HG02571 (cell line): ENCODE measurements at regions not wholly inside any gene's neighbourhood (a gene's known extent, or its start where the extent isn't known, plus 50 kb on each side); places are given as distances from the start of the nearest gene placed in this dataset.

Source experiments
- ATAC-seq: cut with Tn5 transposase; IDR thresholded peaks from one replicate; pipeline ENCODE4 v1.9.1; 2021; ENCODE audit warnings: mild to moderate bottlenecking, moderate library complexity; ENCODE audit not compliant: unreplicated experiment

GRCh38 chr12:116480210-116480810, 78.9 kb upstream of the MAP1LC3B2 start:
- ATAC-seq, result no peak

DNA sequence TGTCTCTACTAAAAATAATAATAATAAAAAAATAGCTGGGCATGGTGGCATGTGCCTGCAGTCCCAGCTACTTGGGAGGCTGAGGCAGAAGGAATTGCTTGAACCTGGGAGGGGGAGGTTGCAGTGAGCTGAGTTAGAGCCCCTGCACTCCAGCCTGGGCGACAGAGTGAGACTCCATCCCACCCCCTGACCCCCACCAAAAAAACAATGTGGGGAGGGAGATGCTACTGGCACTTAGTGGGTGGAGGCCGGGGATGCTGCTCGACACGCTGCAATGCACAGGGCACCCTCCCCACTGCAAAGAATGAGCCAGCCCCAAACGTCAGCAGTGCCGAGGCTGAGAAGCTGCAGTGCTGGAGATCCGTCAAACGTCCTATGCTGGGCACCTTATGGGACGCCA, 77.5 kb upstream of the MAP1LC3B2 start:
- ATAC-seq, result no peak

- ATAC-seq, result no peak
Measured at GRCh38 chr12:116482179-116482578, 77.0 kb upstream of the MAP1LC3B2 start.

- no peak for ATAC-seq
Measured at GRCh38 chr12:116482859-116483258, 76.3 kb upstream of the MAP1LC3B2 start.

DNA sequence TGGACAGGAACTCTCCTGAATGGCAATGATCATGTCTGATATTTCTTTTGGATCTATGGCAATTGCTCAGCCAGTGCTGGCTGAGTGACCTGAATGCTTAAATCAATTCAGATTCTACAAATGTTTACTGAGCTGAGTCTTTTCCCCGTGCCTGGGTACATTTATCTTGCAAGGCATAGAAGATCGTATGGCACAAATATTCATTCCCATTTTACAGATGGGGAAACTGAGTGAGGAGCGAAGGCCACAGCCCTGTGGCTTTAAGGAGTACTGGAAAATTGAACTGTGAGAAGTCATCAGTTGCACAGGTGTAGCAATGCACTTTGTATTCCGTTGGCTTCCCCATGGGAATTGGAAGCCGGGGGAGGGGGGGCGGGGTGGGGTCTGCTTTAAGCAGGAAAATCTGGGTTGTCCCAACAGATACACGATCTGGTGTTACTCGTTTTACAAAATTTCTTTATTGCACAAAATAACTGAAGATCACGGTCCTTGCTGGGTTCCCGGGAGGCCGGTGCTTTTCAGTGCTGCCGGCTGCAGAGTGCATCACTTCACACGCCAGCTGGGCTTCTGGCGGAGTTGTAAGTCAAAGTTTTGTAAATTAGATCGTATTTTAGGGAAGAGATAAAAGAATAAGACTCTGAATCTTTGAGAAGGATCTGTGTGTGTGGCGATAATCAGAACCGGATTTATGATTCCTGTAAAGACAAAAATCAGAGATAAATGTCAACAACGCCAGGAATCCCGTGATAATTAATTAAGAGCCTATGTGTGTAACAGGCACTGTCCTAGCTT, 75.0 kb upstream of the MAP1LC3B2 start:
- ATAC-seq, result no peak

GRCh38 chr12:116484807-116485206, 74.4 kb upstream of the MAP1LC3B2 start:
- ATAC-seq, result no peak

GRCh38 chr12:116489116-116489515, 70.1 kb upstream of the MAP1LC3B2 start:
- no peak for ATAC-seq

DNA sequence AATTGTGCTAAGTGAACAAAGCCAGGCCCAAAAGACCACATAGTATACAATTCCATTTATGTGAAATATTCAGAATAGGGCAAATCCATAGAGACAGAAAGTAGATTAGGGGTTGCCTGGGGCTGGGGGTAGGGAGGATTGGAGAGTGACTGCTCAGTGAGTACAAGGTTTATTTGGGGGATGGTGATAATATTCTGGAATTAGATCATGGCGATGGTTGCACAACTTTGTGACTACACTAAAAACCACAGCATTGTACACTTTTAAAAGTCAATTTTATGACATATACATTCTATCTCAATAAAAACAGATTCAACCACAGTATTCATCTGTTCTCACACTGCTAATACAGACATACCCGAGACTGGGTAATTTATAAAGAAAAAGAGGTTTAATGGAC, 68.7 kb upstream of the MAP1LC3B2 start:
- ATAC-seq, result no peak

GRCh38 chr12:116492703-116493324, 66.4 kb upstream of the MAP1LC3B2 start:
- ATAC-seq, result no peak

DNA sequence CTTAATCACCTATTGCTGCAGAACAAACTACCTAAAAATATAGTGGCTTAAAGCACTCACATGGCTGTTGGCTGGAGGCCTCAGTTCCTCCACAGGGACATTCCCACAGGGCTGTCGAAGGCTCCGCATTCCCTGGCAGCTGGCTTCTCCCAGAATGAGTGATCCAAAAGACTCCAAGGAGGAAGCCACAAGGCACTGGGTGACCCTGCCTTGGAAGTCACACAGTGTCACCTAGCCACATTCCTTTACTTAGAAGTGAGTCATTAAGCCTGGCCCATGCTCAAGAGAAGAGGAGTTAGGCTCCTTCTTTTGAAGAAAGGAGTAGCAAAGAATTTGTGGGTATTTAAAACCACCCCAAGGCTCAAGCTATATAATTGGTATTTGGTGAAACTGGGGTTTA, 63.9 kb upstream of the MAP1LC3B2 start:
- ATAC-seq, result no peak

GRCh38 chr12:116497051-116497591, 62.1 kb upstream of the MAP1LC3B2 start:
- no peak for ATAC-seq

DNA sequence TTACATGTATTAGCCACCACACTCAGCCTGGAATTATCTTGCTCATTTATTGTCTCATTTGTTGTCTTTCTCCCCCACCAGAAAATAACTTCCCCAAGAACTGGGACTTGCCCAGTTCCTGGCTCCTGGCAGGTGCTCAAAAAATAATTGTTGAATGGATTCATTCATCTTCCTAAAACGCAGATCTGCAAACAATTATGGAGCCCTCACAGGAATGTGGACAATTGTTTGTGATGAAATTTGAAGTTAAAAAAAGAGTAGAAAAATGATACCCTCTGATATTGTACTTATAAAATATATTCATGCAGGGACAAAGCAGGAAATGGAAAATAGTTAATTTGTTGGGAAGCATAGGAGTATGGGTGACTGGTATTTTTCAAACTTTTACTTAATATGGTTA, 60.7 kb upstream of the MAP1LC3B2 start:
- no peak for ATAC-seq

GRCh38 chr12:116502141-116502725, 56.9 kb upstream of the MAP1LC3B2 start:
- no peak for ATAC-seq

GRCh38 chr12:116502989-116503496, 56.1 kb upstream of the MAP1LC3B2 start:
- ATAC-seq, result no peak

- no peak for ATAC-seq
Measured at GRCh38 chr12:116504438-116504837, 54.7 kb upstream of the MAP1LC3B2 start.

GRCh38 chr12:116506697-116507064, 52.5 kb upstream of the MAP1LC3B2 start:
- no peak for ATAC-seq

DNA sequence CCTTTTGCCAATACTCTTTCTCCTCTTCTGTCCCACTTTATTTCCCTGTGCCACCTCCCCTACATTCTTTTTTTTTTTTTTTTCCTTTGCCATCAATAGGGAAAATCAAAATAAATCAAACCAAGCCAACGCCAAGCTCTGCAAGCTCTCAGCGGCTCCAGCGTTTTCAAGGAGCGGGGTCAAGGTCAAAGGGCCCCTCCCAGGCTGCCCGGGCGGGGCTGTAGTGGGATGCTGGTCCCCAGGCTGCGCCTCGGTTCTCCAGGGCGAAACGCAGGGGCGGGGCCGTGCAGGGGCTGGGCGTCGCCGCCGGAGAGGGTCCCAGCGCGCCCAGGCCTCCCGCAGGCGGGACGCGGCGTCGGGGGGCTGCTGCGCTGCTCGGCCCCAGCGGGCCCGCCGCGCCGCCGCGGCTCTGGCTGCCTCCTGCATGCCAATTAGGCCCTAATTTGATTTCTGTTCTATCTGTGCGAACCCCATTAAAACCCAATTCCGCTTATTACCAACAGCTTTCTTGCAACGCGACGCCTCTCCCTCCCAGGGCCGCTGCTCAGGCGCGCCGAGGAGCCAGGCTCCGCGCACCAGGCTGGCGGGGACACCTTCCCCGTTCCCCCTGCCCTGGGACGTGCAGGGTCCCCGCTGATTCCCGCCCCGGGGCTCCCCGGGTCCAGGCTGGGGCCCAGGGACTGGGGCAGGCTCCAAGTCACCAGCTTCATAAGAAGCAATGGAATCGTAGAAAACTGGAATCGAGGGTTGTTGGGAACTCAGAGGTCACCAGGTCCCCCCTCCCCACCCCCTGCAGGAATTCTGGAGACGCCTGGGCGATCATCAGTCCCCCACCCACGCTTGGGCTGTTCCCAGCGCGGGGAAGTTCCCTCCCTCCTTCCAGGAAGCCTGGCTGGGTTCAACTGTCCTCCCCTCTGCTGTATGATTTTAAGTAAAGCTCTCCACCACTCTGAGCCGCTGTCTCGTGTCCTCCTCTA, 50.7 kb upstream of the MAP1LC3B2 start:
- no peak for ATAC-seq
